Activated CD4-positive, alpha-beta memory T cell treated with anti-CD3 and anti-CD28 coated beads, Interleukin-2, amount 10 ng/mL, durations not matched to agents 7 days and 5 days (primary cell): ENCODE measurements at regions not wholly inside any gene's neighbourhood (a gene's known extent, or its start where the extent isn't known, plus 50 kb on each side); places are given as distances from the start of the nearest gene placed in this dataset.

ENCODE experiments used
- CTCF ChIA-PET: fragments of 350-600 bp; sonication (Branson Sonifier 250); formaldehyde crosslinking; loops from one replicate; lab custom pipeline; 2021; ENCODE audit warnings: antibody characterized with exemption, inconsistent platforms; lab: Charles Lee
- POLR2A ChIA-PET: fragments of 350-600 bp; sonication (Branson Sonifier 250); formaldehyde crosslinking; loops from one replicate; lab custom pipeline; 2021; ENCODE audit warnings: antibody characterized with exemption; lab: Charles Lee
- DNase-seq: peaks from one replicate; pipeline ENCODE4 v3.0.0-alpha.2; 2020
- H3K27ac Mint-ChIP-seq: one replicate; pipeline ENCODE4 v1.8.0; 2021; ENCODE audit warnings: mild to moderate bottlenecking, mixed read lengths
- H3K27me3 Mint-ChIP-seq: one replicate; pipeline ENCODE4 v1.8.0; 2021; ENCODE audit warnings: mixed read lengths
- H3K36me3 Mint-ChIP-seq: one replicate; pipeline ENCODE4 v1.8.0; 2021; ENCODE audit warnings: low read depth, mixed read lengths
- H3K4me1 Mint-ChIP-seq: one replicate; pipeline ENCODE4 v1.8.0; 2021; ENCODE audit warnings: mixed read lengths
- H3K4me3 Mint-ChIP-seq: one replicate; pipeline ENCODE4 v1.8.0; 2021; ENCODE audit warnings: mild to moderate bottlenecking, mixed read lengths
- H3K9me3 Mint-ChIP-seq: one replicate; pipeline ENCODE4 v1.8.0; 2021; ENCODE audit warnings: mixed read lengths

DNA sequence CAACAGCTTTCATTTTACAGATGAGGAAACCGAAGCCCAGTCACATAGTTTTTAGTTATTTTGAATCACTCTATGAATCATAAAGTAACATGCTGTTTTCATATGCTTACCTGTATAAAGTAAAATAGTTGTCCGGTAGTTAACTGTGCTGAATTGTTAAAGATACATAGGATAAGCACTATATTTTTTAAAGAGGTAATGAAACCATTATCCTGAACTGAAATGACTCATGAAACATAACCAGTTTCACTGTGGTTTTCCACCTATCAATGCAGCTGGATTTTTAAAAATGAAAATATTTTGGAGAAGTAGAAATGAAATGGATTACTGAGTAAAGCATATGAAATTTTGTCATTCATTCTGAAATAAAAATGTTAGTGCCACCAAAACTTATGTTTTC is 655.0 kb downstream of the OLFM4 start:
- Mint-ChIP-seq H3K27me3 (no peaks in the 10 kb centered on the region), H3K4me3 (no peak overlapping the region), H3K4me1 (no peaks in the 10 kb centered on the region), H3K27ac (no peak overlapping the region), H3K36me3 (no peaks in the 10 kb centered on the region), H3K9me3 (peaks cover 4% of the 10 kb centered on the region)
- CTCF ChIA-PET = no interaction called here
- POLR2A ChIA-PET = no interaction called here
- DNase-seq = no peak

DNA sequence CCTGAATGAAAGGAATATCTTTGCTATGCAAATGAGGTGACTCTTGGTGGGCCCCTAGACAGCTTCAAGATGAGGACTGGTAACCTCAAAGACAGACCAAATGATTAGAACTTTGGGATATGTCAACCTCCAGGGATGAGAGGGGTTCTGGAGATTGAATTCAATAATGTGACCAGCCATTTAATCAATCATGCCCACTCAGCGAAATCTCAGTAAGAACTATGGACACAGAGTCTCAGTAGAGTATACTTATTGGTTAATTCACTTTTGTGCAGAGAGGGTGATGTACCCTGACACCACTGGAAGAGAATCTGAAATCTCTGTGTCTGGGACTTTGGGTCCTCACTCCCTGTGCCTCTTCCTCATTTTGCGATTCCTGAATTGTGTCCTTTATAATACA is 662.8 kb downstream of the OLFM4 start:
- no peaks in the 10 kb centered on the region for H3K36me3 Mint-ChIP-seq
- peaks cover 4% of the 10 kb centered on the region for H3K9me3 Mint-ChIP-seq
- CTCF ChIA-PET = no interaction called here
- no peak overlapping the region for H3K4me3 Mint-ChIP-seq
- POLR2A ChIA-PET = no interaction called here
- no peak for DNase-seq
- no peak overlapping the region for H3K27ac Mint-ChIP-seq
- H3K4me1 Mint-ChIP-seq = no peaks in the 10 kb centered on the region
- H3K27me3 Mint-ChIP-seq = no peaks in the 10 kb centered on the region

DNA sequence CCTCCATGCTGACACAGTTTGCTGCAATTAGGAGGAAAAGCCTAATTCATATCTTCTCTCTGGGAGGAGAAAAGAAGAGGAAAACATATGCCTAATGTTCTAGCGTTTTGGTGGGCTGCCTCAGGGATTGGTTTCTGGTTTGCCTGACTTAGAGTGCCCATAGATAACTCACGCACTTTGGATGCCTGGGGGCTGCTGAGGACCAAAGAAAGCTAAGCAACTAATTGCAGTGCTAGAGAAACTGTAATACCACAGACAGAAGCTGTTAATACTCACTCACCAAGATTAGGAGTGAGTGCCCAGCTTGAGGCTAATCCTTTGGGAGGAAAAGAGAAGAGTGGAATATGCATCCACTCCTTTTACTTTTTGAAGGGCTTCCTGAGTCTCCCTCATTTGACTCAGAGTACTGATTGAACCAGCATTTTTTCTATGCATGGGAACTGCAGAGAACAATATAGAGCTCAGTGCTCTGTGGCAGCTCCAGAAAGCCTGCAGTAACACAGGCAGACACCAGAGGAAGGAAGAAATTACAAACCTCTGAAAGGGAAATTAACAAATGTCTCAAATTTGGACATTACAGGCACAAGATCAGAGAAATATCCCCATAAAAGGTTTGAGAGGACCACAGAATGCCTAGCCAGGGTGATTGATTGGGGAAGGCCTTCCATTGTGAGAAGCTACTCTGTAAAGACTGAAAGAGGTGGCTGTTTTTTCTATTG is 666.4 kb downstream of the OLFM4 start:
- POLR2A ChIA-PET = no interaction called here
- Mint-ChIP-seq H3K27ac (no peak overlapping the region), H3K36me3 (no peaks in the 10 kb centered on the region), H3K4me1 (no peaks in the 10 kb centered on the region), H3K27me3 (no peaks in the 10 kb centered on the region), H3K4me3 (no peak overlapping the region), H3K9me3 (peaks cover 16% of the 10 kb centered on the region)
- CTCF ChIA-PET = no interaction called here
- DNase-seq = no peak

DNA sequence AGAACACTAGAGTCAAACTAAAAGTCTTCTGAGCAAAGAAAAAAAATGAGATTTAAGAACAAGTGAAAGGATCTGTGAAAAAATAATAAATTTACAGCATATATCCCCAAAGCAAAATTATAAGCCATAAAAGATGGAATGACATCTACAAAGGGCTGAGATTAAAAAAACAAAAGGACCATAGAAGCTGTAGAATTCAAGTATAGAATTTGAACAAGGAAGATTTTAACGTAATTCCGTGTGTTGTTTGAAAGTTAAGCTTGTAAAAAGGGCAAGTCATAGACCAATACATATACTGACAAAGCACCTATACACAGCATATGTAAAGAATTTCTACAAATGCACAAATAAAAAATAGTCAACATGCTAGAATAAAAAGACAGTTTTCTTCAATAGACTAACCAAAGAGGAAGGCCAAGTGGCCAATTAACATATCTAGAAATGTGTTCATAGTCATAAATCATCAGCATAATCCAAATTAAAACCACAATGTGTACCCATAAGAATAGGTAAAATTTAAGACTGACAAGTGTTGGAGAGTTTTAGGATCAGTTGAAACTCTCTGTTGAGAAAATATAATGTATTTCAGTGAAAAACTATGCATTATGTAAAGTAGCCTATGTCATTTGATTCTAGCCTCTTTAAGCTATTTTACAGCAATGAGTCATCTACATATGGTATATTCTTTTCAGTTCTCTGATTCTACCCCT is 674.9 kb downstream of the OLFM4 start:
- ChIA-PET POLR2A (no interaction called here), CTCF (no interaction called here)
- no peaks in the 10 kb centered on the region for H3K4me1 Mint-ChIP-seq
- H3K4me3 Mint-ChIP-seq = no peak overlapping the region
- H3K27ac Mint-ChIP-seq = no peak overlapping the region
- peaks cover 7% of the 10 kb centered on the region for H3K9me3 Mint-ChIP-seq
- no peaks in the 10 kb centered on the region for H3K27me3 Mint-ChIP-seq
- no peak for DNase-seq
- no peaks in the 10 kb centered on the region for H3K36me3 Mint-ChIP-seq

DNA sequence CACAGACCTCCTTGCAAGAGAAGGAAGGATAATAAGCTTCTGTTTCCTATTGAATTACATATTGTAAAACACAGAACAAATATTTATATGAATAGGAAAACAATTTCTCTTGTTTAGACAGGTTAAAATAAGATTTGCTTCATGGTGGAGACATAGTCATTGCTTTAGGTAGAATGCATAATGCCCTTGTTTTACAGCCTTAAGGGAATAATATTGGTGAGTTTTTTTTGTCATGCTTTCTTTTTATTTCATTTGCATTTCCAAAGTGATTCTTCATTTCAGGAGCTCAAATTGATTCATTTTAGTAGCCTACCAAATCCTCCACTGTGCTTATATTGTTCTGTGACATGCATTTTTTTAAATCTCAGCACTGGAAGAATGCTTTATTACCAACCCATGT is 690.7 kb downstream of the OLFM4 start:
- no peaks in the 10 kb centered on the region for H3K4me1 Mint-ChIP-seq
- H3K27me3 Mint-ChIP-seq = no peaks in the 10 kb centered on the region
- no peaks in the 10 kb centered on the region for H3K36me3 Mint-ChIP-seq
- H3K4me3 Mint-ChIP-seq = no peak overlapping the region
- no peak overlapping the region for H3K27ac Mint-ChIP-seq
- CTCF ChIA-PET = no interaction called here
- DNase-seq = no peak
- POLR2A ChIA-PET = no interaction called here
- peaks cover 8% of the 10 kb centered on the region for H3K9me3 Mint-ChIP-seq

DNA sequence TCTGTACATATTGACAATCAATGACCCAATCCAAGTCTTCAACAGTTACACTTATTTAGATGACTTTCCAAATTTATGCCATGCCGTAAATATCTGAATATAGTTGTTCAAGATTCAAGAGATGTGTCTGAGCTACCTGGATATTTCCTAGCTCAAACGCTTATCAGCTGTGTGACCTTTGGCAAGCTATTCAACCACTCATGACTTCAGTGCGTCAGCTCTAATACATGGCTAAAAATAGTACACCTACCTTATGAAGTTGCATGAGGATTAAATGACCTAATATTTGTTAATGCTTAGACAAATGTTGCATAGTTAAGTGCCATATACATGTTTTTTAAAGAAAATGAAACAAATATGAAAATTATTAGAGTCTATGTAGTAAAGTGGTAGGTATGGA is 704.1 kb downstream of the OLFM4 start:
- ChIA-PET CTCF (no interaction called here), POLR2A (no interaction called here)
- no peak for DNase-seq
- Mint-ChIP-seq H3K27me3 (no peaks in the 10 kb centered on the region), H3K4me3 (no peak overlapping the region), H3K4me1 (no peaks in the 10 kb centered on the region), H3K9me3 (no peaks in the 10 kb centered on the region), H3K36me3 (no peaks in the 10 kb centered on the region), H3K27ac (no peak overlapping the region)

DNA sequence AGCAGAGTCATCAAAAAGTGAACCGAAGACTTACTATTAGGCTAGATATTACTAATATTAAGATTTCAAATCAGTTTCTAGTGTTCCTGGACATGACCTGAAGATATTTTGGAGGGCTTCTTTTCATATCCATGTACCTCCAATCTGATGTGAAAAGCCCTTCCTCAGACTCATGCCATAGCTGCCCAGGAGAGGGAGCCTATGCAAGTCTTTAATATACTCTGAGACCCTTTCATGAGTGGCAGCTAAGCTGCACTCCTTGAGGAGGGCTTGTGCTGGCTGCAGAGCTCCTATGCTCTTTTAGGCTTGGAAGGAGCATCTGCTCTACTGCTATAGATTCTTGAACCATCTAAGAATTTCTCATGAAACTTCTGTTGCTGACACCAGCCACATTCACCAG is 715.3 kb downstream of the OLFM4 start:
- peaks cover 2% of the 10 kb centered on the region for H3K9me3 Mint-ChIP-seq
- CTCF ChIA-PET = no interaction called here
- no peak overlapping the region for H3K4me3 Mint-ChIP-seq
- no peaks in the 10 kb centered on the region for H3K4me1 Mint-ChIP-seq
- H3K27me3 Mint-ChIP-seq = no peaks in the 10 kb centered on the region
- POLR2A ChIA-PET = no interaction called here
- H3K36me3 Mint-ChIP-seq = no peaks in the 10 kb centered on the region
- DNase-seq = no peak
- no peak overlapping the region for H3K27ac Mint-ChIP-seq

DNA sequence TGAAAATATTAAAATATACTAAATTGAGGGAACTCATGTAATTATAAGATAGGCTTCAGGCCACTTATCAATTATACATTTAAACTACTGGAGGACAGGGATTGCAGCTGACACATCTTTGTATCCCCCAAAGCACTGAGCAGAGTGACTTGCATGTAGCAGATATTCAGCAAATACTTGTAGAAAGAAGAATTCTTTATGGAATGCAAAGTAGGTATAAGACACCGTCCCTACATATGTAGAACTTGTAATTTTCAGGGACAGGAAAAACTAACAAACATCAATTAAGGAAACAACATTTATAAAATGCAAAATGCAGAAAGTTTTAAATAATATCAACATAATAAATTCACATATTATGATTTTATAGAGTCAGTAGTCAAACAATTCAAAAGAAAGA is 719.2 kb downstream of the OLFM4 start:
- Mint-ChIP-seq H3K4me3 (no peak overlapping the region), H3K9me3 (peaks cover 1% of the 10 kb centered on the region), H3K27ac (no peak overlapping the region), H3K27me3 (no peaks in the 10 kb centered on the region), H3K36me3 (no peaks in the 10 kb centered on the region), H3K4me1 (no peaks in the 10 kb centered on the region)
- ChIA-PET CTCF (no interaction called here), POLR2A (no interaction called here)
- no peak for DNase-seq

DNA sequence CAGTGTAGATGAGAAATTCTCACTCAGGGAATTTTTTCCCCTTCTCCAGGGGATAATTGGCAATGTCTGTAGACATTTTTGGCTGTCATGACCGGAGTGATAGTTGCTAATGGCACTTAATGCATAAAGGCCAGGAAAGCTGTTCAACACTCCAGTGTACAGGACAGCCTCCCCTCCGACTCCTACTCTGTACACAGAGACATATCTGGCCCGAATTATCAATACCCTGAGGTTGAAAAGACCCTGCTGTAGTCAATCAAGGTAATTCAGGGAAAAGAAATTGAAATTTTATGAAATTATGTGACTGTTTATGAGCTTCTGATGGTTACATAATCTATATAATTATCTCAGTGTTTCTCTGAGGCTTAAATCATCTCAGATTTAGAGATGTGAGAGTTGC is 720.7 kb downstream of the OLFM4 start:
- Mint-ChIP-seq H3K4me1 (no peaks in the 10 kb centered on the region), H3K27me3 (no peaks in the 10 kb centered on the region), H3K4me3 (no peak overlapping the region), H3K27ac (no peak overlapping the region), H3K36me3 (no peaks in the 10 kb centered on the region), H3K9me3 (no peaks in the 10 kb centered on the region)
- no peak for DNase-seq
- ChIA-PET POLR2A (no interaction called here), CTCF (no interaction called here)

DNA sequence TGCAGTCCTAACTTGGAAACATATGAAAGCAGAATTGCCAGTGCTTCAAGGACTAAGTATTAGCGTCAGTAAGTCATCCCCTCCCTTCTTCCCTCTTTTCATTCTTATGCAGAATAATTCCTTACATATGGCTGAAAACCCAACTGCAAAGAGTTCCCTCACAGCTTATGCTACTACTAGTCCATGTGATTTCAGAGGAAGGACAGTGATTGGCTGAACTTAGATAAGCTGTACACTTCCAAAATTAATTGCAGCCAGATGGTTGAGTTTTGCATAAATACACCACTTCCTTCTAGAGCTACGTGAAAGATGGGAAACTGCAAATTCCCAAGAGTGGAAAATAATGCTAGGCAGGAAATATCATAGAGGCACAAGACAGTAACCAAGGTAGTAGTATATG is 730.4 kb downstream of the OLFM4 start:
- CTCF ChIA-PET = no interaction called here
- no peak overlapping the region for H3K4me3 Mint-ChIP-seq
- no peaks in the 10 kb centered on the region for H3K27me3 Mint-ChIP-seq
- no peak overlapping the region for H3K27ac Mint-ChIP-seq
- H3K9me3 Mint-ChIP-seq = peaks cover 15% of the 10 kb centered on the region
- no peaks in the 10 kb centered on the region for H3K4me1 Mint-ChIP-seq
- no peak for DNase-seq
- POLR2A ChIA-PET = no interaction called here
- no peaks in the 10 kb centered on the region for H3K36me3 Mint-ChIP-seq

DNA sequence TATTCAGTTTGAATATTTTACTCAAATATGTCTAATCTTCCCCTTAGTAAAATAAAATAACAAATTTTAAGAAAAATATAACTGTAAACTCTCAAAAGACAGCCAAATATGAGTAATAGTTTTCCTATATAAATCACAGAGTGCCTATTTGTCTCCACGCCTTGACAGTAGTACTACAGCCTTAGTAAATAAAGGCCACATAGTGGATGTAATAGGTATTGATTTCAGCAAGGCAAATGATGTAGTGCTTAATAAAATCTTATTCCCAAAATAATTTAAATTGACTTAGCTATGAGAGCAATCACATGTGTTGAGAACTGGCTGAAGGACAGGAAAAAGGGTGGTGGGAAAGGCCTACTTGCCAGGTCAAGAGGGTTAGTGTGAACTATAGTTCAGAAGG is 747.2 kb downstream of the OLFM4 start:
- ChIA-PET POLR2A (no interaction called here), CTCF (no interaction called here)
- no peaks in the 10 kb centered on the region for H3K4me1 Mint-ChIP-seq
- peaks cover 4% of the 10 kb centered on the region for H3K9me3 Mint-ChIP-seq
- no peak overlapping the region for H3K4me3 Mint-ChIP-seq
- no peak overlapping the region for H3K27ac Mint-ChIP-seq
- H3K36me3 Mint-ChIP-seq = no peaks in the 10 kb centered on the region
- DNase-seq = no peak
- no peaks in the 10 kb centered on the region for H3K27me3 Mint-ChIP-seq

DNA sequence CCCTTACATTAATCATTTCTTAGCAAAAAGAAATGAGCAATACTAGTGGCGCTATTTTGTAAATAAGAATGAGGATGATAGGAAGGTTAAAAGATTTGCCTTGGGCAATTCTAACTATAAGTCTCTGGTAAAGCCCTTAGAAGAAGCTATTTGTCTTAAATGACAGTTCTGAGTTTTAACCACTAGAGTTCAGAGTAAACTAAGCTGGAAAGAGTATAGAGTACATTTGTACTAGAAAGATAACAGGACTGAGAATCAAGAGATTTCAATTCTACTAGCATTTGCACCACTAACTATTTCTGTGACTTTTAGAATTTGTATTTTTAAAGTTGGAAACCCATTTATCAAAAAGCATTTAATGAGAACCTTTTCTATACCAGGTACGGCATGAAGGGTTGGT is 750.3 kb downstream of the OLFM4 start:
- H3K27ac Mint-ChIP-seq = no peak overlapping the region
- H3K4me1 Mint-ChIP-seq = no peaks in the 10 kb centered on the region
- no peak for DNase-seq
- H3K4me3 Mint-ChIP-seq = no peak overlapping the region
- ChIA-PET POLR2A (no interaction called here), CTCF (no interaction called here)
- H3K9me3 Mint-ChIP-seq = no peaks in the 10 kb centered on the region
- H3K27me3 Mint-ChIP-seq = no peaks in the 10 kb centered on the region
- H3K36me3 Mint-ChIP-seq = no peaks in the 10 kb centered on the region

DNA sequence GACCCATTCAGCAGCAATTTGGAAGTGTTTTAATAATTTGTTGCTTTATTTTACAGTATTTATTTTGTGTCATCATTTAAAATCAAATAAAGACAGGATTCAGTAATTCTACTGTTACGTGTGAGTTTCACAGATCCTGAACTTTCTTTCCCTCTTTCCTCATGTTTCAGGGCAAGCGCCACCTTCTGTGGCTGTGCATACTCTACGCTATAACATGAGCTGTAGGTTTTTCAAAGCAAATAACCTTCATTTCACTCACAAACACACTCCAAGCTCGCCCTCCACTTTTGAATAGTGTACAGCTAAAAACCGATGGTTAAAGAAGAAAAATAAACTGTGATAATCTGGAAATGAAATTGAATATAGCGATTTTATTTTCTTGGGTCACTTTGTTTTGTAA is 753.3 kb downstream of the OLFM4 start:
- no peaks in the 10 kb centered on the region for H3K27me3 Mint-ChIP-seq
- ChIA-PET CTCF (interaction anchor here (1.0 to 1.3 kb wide), 4 partner anchors 9 to 532 kb away, joined by 3 to 4 read pairs (median 4); no protein-coding TSS in a partner anchor), POLR2A (no interaction called here)

DNA sequence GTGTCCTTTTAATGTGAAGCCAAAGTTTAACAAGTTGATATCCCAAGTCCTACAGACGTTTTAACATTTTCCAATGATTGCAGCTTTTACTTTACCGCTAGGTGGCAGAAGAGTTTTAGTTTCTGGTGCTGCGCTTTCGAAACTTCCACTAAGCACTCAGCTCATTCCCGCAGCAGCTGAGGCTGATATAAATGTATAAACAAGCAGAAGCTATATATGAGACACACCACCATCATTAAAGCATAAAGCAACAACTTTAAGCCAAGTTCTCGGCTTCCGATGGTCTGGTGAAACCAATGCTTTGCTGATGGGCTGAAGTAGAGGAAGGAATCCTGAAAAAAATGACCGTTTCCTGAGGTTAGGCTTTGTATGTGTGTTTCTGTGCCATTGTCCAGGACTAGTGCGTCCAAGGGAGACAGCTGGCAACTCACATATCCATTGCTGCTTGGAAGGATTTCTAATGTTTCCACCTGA is 753.9 kb downstream of the OLFM4 start:
- ChIA-PET POLR2A (no interaction called here), CTCF (interaction anchor here (1.0 to 1.3 kb wide), 4 partner anchors 8 to 532 kb away, joined by 3 to 4 read pairs (median 4); no protein-coding TSS in a partner anchor)
- no peak for DNase-seq
- H3K27ac Mint-ChIP-seq = no peak overlapping the region
- H3K27me3 Mint-ChIP-seq = no peaks in the 10 kb centered on the region
- H3K9me3 Mint-ChIP-seq = no peaks in the 10 kb centered on the region
- H3K4me1 Mint-ChIP-seq = no peaks in the 10 kb centered on the region
- no peak overlapping the region for H3K4me3 Mint-ChIP-seq
- H3K36me3 Mint-ChIP-seq = no peaks in the 10 kb centered on the region

More for the DNA sequence above, 753.3 kb downstream of the OLFM4 start:
- Mint-ChIP-seq H3K4me3 (no peak overlapping the region), H3K36me3 (no peaks in the 10 kb centered on the region), H3K27ac (no peak overlapping the region), H3K9me3 (no peaks in the 10 kb centered on the region), H3K4me1 (no peaks in the 10 kb centered on the region)
- DNase-seq = no peak
